ENCODE measurements at regions not wholly inside any gene's neighbourhood (a gene's known extent, or its start where the extent isn't known, plus 50 kb on each side); places are given as distances from the start of the nearest gene placed in this dataset.

GRCh38 chr18:7341581-7342337 lies 110.9 kb downstream of the LRRC30 start:
- TF ChIP-seq, protein P1, sequence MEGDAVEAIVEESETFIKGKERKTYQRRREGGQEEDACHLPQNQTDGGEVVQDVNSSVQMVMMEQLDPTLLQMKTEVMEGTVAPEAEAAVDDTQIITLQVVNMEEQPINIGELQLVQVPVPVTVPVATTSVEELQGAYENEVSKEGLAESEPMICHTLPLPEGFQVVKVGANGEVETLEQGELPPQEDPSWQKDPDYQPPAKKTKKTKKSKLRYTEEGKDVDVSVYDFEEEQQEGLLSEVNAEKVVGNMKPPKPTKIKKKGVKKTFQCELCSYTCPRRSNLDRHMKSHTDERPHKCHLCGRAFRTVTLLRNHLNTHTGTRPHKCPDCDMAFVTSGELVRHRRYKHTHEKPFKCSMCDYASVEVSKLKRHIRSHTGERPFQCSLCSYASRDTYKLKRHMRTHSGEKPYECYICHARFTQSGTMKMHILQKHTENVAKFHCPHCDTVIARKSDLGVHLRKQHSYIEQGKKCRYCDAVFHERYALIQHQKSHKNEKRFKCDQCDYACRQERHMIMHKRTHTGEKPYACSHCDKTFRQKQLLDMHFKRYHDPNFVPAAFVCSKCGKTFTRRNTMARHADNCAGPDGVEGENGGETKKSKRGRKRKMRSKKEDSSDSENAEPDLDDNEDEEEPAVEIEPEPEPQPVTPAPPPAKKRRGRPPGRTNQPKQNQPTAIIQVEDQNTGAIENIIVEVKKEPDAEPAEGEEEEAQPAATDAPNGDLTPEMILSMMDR (IDR thresholded peaks at IDR 0.05; ENCODE audit: insufficient read depth, low read length) = no peak

DNA sequence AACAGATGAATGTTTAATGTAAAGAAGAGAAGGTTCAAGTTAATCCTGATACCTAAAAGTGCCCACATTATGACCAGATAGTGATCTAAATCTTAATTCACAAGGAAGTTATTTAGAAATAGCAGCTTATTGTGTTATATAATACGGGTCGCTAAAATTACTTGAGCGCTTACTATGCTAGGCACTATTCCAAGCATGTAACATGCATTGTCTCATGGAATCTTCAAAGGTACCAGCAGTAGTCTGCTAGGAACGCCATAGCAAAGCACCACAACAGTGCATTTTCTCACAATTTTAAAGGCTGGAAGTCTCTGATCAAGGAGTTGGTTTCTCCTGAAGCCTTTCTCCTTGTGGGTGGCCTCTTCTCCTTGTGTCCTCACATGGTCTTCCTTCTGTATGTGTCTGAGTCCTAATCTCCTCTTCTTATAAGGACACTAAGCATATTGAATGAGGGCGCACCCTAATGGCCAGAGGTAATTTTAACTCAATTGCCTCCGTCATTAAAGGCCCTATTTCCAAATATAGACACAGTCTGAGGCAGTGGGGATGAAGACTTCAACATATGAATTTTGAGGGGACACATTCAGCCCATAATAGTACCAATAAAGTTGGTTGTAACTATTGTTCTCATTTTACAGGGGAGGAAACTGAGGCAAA lies 118.4 kb downstream of the LRRC30 start:
- no peak overlapping the region for H3K4me3 ChIP-seq (ENCODE audit: low read depth, low read length)
- TF ChIP-seq, protein P1 (IDR thresholded peaks at IDR 0.05; ENCODE audit: insufficient read depth, low read length) = no peak
- no peak for DNase-seq (ENCODE audit: low read depth)

More at GRCh38 chr18:7341581-7342337, 110.9 kb downstream of the LRRC30 start:
- no peak for DNase-seq (ENCODE audit: low read depth)
- no peak overlapping the region for H3K4me3 ChIP-seq (ENCODE audit: low read depth, low read length)

DNA sequence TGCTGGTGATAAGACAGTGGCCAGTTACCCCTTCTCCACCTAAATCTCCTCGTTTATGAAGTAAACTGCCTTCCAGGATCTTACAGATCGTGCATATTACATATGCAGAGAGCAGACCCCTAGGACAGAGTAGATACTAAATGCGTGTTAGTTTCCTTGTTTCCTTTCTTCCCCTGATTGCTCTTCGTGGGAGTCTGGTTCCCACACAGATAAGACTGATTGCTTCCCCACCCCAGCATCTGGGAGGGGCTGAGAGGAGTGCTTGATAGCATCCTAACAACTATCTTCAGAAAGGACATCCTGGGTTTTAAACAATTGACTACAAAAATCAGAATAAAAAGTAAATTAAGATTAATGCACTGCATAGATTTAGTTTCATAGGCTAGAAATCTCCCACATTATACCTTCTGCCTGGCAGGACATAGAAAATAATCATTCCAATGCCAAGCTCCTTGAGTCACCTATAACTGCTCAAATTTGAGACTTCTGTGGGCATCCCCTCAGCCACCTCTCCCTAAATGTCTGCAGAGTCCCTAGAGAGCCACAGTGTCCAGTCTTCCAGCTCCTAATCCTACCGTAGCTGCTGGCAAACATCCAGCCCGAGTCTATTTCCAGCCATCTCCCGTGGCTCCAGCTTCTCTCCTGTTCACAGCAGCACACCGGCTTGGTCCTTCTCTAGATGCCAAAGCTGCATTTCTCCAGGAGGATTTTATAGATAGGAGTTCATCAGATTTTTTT lies 128.3 kb downstream of the LRRC30 start:
- no peak overlapping the region for H3K4me3 ChIP-seq (ENCODE audit: low read depth, low read length)
- DNase-seq (ENCODE audit: low read depth) = no peak
- TF ChIP-seq, protein P1 (IDR thresholded peaks at IDR 0.05; ENCODE audit: insufficient read depth, low read length) = no peak

DNA sequence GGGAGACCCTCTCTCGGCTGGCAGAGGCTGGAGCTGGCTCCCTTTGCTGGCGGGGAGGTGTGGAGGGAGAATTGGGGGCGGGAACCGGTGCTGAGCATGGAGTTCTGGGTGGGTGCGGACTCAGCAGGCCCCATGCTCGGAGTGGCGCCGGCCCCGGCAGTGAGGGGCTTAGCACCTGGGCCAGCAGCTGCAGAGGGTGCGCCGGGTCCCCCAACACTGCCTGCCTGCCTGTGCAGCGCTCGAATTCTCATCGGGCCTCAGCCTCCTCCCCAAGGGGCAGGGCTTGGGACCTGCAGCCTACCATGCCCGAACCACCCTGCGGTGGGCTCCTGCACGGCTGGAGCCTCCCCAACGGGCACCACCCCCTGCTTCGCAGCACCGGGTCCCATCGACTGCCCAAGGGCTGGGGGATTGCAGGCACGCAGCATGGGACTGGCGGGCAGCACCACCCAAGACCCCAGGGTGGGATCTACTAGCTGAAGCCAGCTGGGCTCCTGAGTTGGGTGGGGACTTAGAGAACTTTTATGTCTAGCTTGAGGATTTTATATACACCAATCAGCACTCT lies 129.8 kb downstream of the LRRC30 start:
- no peak overlapping the region for H3K4me3 ChIP-seq (ENCODE audit: low read depth, low read length)
- TF ChIP-seq, protein P1 (IDR thresholded peaks at IDR 0.05; ENCODE audit: insufficient read depth, low read length) = no peak
- no peak for DNase-seq (ENCODE audit: low read depth)

GRCh38 chr18:7363338-7363737 lies 132.4 kb downstream of the LRRC30 start:
- TF ChIP-seq, protein P1 (IDR thresholded peaks at IDR 0.05; ENCODE audit: insufficient read depth, low read length) = no peak
- DNase-seq (ENCODE audit: low read depth) = no peak
- H3K4me3 ChIP-seq (ENCODE audit: low read depth, low read length) = no peak overlapping the region

GRCh38 chr18:7366597-7366996 lies 135.7 kb downstream of the LRRC30 start:
- DNase-seq (ENCODE audit: low read depth) = no peak
- TF ChIP-seq, protein P1 (IDR thresholded peaks at IDR 0.05; ENCODE audit: insufficient read depth, low read length) = no peak
- H3K4me3 ChIP-seq (ENCODE audit: low read depth, low read length) = no peak overlapping the region
